ENCODE measurements at regions not wholly inside any gene's neighbourhood (a gene's known extent, or its start where the extent isn't known, plus 50 kb on each side); places are given as distances from the start of the nearest gene placed in this dataset.

DNA sequence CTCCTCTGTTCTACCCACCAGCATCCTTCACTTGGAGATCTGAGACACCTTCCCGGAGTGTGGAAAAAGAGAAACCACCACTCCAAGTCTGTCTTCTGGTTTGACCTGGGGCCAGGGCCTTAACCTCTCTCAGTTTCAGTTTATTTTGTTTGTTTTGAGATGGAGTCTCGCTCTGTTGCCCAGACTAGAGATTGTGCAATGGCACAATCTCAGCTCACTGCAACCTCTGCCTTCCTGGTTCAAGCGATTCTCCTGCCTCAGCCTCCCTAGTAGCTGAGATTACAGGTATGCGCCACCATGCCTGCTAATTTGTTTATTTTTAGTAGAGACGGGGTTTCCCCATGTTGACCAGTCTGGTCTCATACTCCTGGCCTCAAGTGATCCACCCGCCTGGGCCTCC lies 271.1 kb upstream of the TNRC6C start:
- TF ChIP-seq, protein P1, sequence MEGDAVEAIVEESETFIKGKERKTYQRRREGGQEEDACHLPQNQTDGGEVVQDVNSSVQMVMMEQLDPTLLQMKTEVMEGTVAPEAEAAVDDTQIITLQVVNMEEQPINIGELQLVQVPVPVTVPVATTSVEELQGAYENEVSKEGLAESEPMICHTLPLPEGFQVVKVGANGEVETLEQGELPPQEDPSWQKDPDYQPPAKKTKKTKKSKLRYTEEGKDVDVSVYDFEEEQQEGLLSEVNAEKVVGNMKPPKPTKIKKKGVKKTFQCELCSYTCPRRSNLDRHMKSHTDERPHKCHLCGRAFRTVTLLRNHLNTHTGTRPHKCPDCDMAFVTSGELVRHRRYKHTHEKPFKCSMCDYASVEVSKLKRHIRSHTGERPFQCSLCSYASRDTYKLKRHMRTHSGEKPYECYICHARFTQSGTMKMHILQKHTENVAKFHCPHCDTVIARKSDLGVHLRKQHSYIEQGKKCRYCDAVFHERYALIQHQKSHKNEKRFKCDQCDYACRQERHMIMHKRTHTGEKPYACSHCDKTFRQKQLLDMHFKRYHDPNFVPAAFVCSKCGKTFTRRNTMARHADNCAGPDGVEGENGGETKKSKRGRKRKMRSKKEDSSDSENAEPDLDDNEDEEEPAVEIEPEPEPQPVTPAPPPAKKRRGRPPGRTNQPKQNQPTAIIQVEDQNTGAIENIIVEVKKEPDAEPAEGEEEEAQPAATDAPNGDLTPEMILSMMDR (IDR thresholded peaks at IDR 0.05; ENCODE audit: low read depth, low read length, poor library complexity, severe bottlenecking), result no peak
- TF ChIP-seq EZH2phosphoT487 (IDR thresholded peaks at IDR 0.05; ENCODE audit: borderline replicate concordance, low read length), result no peak
